ENCODE measurements at regions not wholly inside any gene's neighbourhood (a gene's known extent, or its start where the extent isn't known, plus 50 kb on each side); places are given as distances from the start of the nearest gene placed in this dataset.

DNA sequence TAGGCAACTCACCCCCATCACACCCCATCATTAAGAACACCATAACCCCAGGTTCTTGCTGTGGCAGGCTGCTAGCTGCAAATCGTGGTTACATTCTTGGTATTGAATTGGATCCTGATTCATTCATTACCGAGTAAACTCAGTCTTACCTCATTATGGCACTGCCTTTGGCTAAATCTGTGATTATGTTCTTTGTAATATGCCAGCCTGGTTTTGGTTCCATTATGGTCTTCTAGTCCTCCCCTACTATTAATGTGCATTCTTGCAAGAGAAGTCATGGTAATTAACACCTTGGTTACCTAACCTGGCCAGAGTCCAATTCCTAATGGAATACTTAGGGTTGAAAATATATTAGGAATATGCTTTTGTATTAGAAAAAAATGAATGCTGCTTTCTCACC lies 258.9 kb upstream of the APCDD1 start:
- no peaks in the 10 kb centered on the region for H3K36me3 ChIP-seq (ENCODE audit: control insufficient read depth in 2 of 2, insufficient read depth in 1 of 2, low read length in 2 of 2)
- H3K27ac ChIP-seq (ENCODE audit: extremely low read depth, low read depth, low read length): no peak overlapping the region

More for the DNA sequence above, 258.9 kb upstream of the APCDD1 start:
- Histone ChIP-seq H3K4me3 (ENCODE audit: low read depth, low read length) (no peak overlapping the region), H3K9me3 (ENCODE audit: control insufficient read depth, insufficient read depth, low read depth, low read length) (no peaks in the 10 kb centered on the region), H3K4me1 (ENCODE audit: control insufficient read depth, insufficient read depth, low read length) (no peaks in the 10 kb centered on the region)
- TF ChIP-seq ZNF473 (tag by site-specific recombination; IDR thresholded peaks at IDR 0.05) (no peak), GLI2 (tag by site-specific recombination; IDR thresholded peaks at IDR 0.05; ENCODE audit: borderline replicate concordance, low read depth) (no peak), ZNF555 (tag by site-specific recombination; conservative IDR thresholded peaks at IDR 0.05) (no peak), BCL6B (tag by site-specific recombination; IDR thresholded peaks at IDR 0.05) (no peak), SP7 (tag by site-specific recombination; IDR thresholded peaks at IDR 0.05) (no peak), ZNF704 (tag by site-specific recombination; IDR thresholded peaks at IDR 0.05) (no peak), ZNF292 (tag by site-specific recombination; IDR thresholded peaks at IDR 0.05; ENCODE audit: borderline replicate concordance, low read depth) (no peak), KLF10 (tag by site-specific recombination; IDR thresholded peaks at IDR 0.05) (no peak), GFI1B (tag by site-specific recombination; IDR thresholded peaks at IDR 0.05) (no peak), ZNF530 (tag by site-specific recombination; IDR thresholded peaks at IDR 0.05; ENCODE audit: low read depth) (no peak), ZNF114 (tag by site-specific recombination; IDR thresholded peaks at IDR 0.05) (no peak), ZNF610 (tag by site-specific recombination; IDR thresholded peaks at IDR 0.05; ENCODE audit: borderline replicate concordance) (no peak), ZNF518A (tag by site-specific recombination; conservative IDR thresholded peaks at IDR 0.05; ENCODE audit: low read depth) (no peak), ZBTB10 (tag by site-specific recombination; IDR thresholded peaks at IDR 0.05) (no peak), ZNF596 (tag by site-specific recombination; IDR thresholded peaks at IDR 0.05) (no peak), ZNF639 (tag by site-specific recombination; IDR thresholded peaks at IDR 0.05) (no peak), BCL11A (tag by site-specific recombination; IDR thresholded peaks at IDR 0.05; ENCODE audit: low read depth) (no peak), ZNF677 (tag by site-specific recombination; IDR thresholded peaks at IDR 0.05) (no peak)
- ChIA-PET CTCF (interaction anchor here (1.1 kb wide), 1 partner anchor 9 kb away, joined by 3 read pairs; no protein-coding TSS in a partner anchor), POLR2A (no interaction called here)
